ENCODE measurements at regions not wholly inside any gene's neighbourhood (a gene's known extent, or its start where the extent isn't known, plus 50 kb on each side); places are given as distances from the start of the nearest gene placed in this dataset.

- no peak for DNase-seq
Measured at GRCh38 chr1:22362626-22363402, 88.8 kb upstream of the ZBTB40 start.

- DNase-seq: no peak
Measured at GRCh38 chr1:22363403-22364325, 88.0 kb upstream of the ZBTB40 start.

GRCh38 chr1:22364326-22364650, 87.4 kb upstream of the ZBTB40 start:
- DNase-seq: no peak

DNA sequence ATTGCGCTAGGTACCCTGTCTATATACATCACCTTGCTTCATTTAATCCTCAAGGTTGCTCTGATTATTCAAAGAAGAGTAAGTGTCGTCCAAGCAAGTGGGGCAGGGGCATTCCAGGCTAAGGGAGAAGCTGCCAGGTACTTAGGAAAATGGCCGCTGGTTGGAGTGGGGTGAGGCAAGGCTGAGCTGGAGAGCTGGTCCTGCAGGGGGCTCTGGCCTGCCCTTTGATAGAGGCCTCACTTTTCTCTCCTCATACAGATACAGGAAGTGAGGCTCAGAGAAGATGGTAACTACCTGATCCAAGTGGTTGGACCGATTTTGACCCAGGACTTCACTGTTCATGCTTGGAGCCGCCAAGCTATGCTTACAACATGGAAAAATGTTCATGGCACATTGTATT, 86.9 kb upstream of the ZBTB40 start:
- no peak for DNase-seq

DNA sequence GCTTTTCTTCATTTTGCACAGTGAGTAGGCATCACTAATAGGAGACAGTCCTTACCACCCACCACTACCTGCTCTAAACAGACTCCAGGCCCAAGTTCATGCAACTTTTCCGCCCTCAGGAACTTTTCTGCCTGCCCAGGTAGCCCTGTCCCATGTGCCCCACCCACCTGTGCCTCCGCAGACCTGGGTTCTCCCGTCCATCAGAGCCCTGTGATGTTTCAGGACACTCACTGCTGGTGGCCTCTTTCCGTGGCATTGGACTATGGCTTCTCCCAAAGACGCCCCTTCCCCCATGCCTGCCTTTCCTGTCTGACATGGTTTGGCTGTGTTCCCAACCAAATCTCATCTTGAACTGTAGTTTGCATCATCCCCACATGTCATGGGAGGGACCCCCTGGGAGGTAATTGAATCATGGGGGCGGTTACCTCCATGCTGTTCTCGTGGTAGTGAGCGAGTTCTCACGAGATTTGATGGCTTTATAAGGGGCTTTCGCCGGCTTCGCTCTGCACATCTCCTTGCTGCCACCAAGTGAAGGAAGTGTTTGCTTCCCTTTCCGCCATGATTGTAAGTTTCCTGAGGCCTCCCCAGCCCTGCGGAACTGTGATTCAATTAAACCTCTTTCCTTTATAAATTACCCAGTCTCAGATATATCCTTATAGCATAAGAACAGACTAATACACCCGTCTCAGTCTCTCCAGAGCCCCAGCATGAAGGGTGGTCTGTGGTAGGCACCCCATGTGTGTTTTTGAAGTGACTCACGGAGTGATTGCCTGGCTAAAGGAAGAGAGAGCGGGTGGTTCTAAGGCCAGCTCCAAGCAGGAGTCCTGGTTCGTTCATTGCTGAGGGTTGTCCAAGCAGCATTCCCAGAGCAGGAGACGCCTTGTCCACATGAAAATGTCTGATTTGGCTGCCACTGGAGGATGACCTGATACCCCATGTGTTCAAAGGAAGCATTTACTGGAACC, 86.0 kb upstream of the ZBTB40 start:
- DNase-seq: no peak

DNA sequence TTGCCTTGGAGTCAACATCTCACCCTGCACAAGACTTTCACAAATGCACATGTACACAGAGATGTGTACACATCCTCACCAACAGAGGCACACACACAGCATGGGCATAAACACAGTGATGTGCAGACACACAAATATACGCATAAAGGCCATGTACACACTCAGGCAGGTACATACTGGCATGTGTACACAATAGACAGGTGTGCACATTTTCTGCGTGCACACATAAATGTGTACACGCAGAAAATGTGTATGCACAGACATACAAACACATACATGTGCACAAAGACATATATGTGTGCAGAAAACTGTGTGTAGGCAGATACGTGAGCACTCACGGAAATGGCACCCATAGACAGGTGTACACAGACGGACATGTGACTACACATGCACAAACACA, 85.3 kb upstream of the ZBTB40 start:
- DNase-seq: no peak

- DNase-seq: no peak
Measured at GRCh38 chr1:22368125-22368524, 83.5 kb upstream of the ZBTB40 start.

DNA sequence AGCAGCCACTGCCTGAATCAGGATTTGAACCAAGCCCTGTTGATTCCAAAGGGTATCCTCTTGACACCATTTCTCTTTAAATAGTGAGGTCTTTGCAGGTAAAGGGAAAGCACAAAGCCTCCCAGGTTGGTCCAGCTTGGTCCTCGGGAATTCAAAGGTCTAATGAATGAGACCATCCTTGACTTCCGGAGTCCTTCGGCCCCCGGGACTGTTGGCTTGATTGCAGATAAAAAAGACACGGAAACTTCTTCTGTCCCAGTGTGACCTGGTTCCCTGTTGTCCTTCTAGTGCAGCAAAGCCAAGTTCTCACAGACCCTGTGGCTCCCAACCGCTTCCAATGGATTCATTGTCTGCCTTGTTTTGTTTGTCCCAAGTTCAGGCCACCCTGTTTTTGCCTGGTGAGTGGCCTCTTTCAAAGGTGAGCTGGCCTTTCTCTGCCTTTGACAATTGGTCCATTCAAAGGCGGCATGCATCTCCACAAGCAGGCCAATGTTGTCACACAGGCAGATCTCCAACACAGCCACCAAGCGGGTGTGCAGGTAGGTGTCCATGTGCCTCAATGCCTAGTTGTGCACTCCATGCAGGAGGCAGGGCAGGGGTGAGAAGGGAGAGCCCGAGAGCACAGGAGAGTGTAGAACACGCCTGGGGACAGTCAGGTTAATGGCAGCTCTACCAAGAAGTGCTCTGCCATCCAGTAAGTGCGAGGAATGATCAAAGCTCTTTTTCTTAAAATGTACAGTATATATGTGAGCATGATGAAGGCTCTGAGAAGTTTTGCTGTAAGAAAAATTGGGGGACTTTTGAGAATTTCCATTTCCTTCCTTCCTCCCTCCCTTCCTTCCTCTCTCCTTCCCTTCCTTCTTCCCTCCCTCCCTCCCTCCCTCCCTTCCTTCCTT, 82.1 kb upstream of the ZBTB40 start:
- DNase-seq: no peak

GRCh38 chr1:22370190-22370498, 81.5 kb upstream of the ZBTB40 start:
- no peak for DNase-seq

GRCh38 chr1:22371408-22371807, 80.2 kb upstream of the ZBTB40 start:
- no peak for DNase-seq

DNA sequence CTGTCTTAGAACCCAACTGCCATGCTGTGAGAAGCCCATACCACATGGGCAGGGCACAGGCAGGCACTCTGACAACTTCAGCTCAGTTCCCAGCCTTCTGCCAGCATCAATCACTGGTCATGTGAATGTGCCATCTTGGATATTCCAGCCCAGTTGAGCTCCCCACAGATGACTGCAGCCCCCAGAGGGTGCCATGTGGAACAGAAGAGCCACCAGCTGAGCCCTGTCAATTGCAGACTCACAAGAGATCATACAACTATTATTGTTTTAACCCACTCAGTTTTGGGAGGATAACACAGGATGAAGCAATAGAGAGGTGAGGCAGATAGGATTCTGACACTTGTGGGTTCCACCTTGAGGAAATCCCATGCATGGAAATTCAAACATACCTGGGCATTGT, 78.4 kb upstream of the ZBTB40 start:
- DNase-seq: no peak

GRCh38 chr1:22374001-22374400, 77.7 kb upstream of the ZBTB40 start:
- no peak for DNase-seq

- DNase-seq: no peak
Measured at GRCh38 chr1:22375601-22376000, 76.0 kb upstream of the ZBTB40 start.

GRCh38 chr1:22376001-22376400, 75.7 kb upstream of the ZBTB40 start:
- no peak for DNase-seq

DNA sequence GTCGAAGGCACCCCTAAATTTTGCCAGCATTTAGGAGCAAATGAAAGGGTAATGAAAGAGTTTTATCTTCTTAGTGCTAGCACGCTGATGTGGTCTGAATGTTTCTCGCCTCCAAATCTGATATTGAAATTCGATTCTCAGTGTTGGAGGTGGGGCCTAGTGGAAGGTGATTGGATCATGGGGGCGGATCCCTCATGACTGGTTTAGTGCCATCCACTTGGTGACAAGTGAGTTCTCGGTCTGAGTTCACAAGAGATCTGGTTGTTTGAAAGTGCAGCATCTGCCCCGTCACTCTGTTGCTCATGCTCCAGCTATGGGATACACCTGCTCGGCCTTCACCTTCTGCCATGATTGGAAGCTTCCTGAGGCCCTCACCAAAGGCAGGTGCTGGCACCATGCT, 75.1 kb upstream of the ZBTB40 start:
- no peak for DNase-seq

- DNase-seq: no peak
Measured at GRCh38 chr1:22376976-22377375, 74.7 kb upstream of the ZBTB40 start.

DNA sequence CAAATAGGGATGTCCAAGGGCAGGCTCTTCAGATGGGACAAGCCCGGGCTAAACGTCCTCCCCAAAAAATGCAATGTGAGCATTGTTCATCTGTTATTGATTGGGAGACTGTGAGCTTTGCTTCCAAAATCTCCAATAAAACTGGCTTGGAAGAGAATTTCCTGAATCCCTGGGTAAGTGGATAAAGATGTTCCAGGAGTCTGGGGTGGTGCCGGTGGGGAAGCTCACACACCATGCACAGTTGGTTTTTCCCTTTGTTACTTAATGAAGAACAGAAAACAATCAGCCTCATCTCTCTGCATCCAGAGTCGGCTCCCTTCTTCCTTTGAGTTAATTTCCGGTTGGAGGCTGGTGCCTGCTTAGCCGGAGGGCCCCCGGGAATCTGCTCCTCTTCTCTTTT, 72.1 kb upstream of the ZBTB40 start:
- no peak for DNase-seq

GRCh38 chr1:22380024-22380785, 71.4 kb upstream of the ZBTB40 start:
- DNase-seq: no peak

DNA sequence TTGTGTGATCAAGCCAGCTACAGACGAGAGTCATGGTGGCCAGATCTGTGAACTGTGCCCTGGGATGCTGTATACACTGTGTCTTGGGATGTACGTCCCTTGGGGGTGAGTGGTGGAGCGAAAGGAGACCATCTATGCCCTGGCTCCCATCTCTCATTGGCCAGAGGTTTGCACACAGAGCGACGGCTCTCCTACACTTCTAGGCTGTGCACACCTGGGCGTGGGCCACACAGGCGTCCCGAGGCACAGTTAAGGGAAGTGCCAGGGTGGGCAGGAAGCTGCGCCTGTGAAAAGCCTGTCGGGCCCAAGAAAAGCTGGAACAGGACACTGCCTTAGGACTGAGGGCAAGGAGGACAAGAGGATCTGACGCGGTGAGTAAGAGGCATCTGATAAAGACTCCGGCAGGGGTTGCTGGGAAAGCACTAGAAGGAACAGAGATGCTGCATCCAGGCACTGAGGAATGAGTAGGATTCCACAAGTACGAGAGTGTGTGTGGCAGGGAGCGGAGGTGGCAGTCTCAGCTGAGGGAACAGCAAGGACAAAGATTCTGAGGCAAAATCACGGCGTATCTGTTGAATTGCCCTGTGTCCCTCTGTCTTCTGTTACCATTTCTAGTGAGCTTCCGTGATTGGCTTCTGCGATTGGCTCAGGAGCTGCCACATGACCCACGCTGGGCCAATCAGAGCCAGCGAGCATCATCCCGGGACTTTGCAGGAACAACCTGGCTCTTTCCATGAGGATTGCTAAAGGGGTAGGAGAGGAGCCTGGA, 67.9 kb upstream of the ZBTB40 start:
- no peak for DNase-seq

GRCh38 chr1:22385537-22385936, 66.1 kb upstream of the ZBTB40 start:
- DNase-seq: no peak

DNA sequence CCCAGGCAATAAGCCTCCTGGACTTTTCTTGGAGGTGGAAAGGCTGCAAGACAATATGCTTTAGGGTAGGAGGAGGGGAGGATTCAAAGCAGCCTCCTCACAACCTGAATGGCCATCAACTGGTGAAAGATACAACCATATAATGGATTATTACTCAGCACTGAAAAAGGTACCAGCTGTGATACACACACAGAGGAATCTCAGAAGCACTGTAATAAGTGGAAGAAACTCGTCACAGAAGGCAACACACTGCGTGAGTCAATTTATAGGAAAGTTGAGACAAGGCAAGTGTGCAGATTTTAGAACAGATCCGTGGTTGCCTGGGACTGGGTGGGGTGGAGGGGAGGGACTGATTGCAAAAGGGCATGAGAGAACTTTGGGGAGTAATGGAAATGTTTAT, 64.9 kb upstream of the ZBTB40 start:
- DNase-seq: no peak
